LHCN-M2 (cell line): ENCODE measurements at regions not wholly inside any gene's neighbourhood (a gene's known extent, or its start where the extent isn't known, plus 50 kb on each side); places are given as distances from the start of the nearest gene placed in this dataset.

ENCODE experiments used
- DNase-seq: peaks from one replicate; pipeline ENCODE4 v3.0.0-alpha.2; 2012; ENCODE audit warnings: low read depth

GRCh38 chr20:40393197-40394079 lies 295.6 kb downstream of the MAFB start:
- DNase-seq = no peak

DNA sequence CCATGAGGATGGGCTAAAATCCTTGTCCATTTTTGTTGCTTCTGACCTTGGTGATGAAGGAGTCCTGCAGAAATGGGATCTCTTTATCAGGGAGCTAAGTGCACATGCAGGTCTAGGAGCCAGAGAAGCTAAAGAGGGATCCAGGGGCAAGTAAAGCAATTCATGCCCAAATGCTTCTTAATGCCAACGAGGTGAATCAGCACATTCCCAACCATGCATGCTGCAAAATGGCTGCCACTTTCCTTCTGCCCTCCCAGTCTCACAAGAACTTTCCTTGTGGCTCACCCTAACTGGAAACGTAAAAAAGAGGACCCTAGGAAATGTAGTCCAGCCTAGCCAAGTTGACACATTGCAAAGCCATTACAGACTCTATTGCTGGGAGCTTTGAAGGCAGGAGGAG lies 298.4 kb downstream of the MAFB start:
- no peak for DNase-seq

DNA sequence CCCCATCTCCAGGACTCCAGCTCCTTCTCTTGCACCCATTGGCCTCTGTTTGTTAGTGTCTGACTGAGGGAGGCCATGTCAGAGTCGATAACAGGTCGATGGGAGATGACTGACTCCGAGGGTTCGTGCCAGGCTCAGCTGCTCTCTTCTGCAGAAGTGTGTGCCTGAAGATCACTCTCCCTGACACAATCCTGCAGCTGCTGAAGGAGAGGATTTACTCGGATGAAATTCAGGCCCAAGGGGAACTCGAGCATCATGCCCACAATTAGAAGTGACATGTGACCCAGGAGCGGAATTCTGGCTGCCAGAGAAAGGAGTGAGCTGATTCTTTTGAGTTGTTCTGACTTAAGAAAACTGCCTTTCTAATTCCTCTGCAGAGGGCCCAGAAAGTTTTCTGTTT lies 318.2 kb downstream of the MAFB start:
- DNase-seq = no peak

DNA sequence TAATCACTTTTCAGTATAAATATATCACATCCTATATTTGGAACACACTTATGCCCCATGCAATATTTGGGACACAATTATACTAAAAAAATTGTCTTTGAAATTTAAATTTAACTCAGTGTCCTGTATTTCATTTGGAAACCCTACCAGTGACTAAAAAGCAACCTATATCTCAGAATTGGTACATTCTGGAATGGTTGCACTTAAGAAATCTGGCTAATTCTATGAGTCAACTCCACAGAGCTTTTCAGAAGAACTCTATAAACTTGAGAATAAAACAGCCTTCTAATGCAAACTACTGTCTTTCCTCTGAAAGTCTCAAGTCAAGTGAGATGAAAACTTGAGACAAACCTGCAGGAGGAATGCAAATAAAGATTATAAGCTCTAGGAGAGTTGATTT lies 320.2 kb downstream of the MAFB start:
- DNase-seq = no peak

DNA sequence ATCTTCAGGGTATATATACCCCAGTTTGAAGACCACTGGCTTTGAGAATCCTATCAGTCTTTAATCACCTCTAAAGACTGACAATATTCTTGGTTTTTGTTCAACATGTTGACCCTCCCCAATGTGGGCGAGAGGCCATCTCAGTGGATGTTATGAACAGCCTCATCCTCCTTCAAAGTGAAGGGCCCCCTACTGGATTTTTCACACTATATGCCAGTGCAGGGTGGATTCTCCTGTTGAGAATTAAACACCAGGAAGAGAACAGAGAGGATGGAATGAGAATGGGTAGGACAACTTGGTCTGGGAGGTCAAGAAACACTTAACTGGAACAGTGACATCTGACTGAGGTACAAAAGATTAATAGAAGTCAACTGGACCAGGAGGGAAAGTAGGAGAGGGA lies 327.1 kb downstream of the MAFB start:
- no peak for DNase-seq

- DNase-seq = no peak
Observed at GRCh38 chr20:40359131-40359912, 329.7 kb downstream of the MAFB start.

DNA sequence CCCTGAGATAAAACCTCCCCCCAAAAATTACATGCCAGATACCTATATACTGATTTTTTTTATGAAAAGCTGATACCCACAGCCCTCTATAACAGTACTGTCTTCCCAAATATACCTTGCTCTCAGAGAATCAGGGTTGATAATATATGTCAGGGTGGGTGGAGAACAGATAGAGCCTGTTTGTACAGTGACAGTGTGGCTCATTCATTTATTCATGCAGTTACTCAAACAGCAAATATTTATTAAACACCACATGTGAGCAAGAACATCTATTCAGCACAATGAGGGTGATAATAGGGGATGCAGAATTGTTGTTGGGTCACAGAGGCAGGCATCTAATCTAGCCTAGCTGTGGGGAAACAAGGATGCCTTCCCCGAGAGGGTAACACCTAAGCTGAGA lies 334.2 kb downstream of the MAFB start:
- DNase-seq = no peak

- no peak for DNase-seq
Observed at GRCh38 chr20:40343390-40343789, 345.6 kb downstream of the MAFB start.

- no peak for DNase-seq
Observed at GRCh38 chr20:40341561-40341960, 347.5 kb downstream of the MAFB start.

DNA sequence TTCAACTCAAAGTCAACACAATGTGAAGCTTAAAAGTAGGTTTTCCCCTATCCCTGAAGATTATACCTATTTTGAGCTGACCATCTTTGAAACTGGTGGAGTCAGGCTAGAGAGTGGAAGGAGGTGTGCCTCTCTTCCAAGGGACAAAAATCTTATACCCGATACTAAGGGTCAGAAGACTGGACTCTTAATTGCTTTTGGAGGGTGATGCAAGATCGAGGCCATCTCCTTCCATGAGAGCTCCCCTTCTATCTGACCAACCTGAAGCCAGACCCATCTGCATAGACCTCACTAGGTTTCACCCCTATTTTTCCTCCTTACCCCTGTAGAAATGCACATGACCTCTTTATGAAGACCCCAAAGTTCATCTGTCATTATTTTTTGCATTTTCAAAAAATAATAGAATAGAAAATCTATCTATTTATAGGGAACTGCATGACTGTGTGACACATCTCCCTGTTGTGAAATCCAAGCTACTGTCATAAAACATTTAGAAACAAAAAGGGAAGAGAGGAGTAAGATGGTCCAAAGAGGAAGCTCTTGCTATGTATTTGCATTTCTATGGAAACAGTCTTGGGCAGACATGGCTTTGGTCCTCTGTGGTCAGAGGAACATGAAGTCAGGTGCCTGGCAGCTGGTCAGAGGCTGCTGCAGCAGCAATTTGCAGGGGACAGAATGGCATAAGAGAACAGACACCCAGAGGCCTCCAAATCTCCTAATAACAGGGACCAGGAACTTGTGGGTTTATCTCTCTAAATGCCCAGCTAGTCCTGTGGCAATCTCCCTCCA lies 349.2 kb downstream of the MAFB start:
- DNase-seq = no peak

DNA sequence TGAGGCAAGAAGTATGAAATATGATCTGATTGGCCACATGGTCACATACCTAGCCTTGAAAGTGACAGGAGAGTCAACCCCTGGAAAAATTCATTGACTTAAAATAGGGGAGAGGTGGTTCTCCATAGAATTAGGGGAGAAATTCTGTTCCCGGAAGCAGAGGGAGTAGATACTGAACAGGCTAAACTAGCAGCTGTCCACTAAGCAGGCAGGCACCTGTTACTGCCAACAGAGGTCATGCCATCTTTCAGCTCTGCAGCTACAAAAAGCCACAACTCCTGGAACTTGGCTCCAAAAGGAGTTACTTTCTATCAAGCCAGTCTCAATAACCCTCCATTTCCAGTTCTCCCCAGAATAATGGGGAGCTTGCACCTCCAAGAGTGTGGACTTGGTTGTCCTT lies 352.5 kb downstream of the MAFB start:
- no peak for DNase-seq

DNA sequence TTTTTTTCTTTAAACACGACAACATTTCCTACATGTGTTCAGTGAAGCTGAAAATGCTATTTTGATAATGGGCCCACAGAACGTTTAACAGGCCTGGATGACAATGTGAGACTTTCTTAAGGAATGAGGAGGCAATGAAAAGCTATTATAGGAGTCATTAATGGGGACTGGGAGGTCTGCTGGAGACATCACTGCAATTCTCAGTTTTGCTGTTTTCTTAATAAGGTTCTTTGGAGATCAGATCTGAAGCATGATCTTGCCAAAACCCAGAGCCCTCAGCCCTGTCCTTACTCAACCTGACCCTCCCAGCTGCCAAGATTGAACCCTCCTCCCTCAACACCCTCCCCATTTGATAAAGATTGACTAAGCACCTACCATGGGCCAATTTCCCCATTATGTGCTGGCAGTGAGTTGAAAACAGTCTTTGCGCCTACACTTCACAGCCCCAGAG lies 353.1 kb downstream of the MAFB start:
- no peak for DNase-seq

DNA sequence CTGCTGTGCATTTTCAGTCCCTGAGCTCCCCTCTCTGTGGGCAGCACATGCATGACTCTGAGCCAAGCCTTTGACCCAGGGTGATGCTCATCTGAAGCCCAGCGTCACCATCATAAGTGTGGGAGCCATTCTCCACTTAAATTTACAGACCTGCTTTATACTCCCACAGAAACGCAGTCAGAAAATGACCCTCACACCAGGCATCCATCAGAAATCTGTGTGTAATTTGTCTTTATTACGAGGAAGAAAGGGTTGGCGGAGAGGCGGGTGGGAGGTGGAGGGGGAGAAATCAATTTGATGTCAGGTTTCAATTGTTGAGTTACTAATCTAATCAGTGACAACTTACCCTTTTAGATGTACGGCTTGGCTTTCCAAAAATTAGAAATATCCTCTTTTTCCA lies 353.6 kb downstream of the MAFB start:
- DNase-seq = no peak

DNA sequence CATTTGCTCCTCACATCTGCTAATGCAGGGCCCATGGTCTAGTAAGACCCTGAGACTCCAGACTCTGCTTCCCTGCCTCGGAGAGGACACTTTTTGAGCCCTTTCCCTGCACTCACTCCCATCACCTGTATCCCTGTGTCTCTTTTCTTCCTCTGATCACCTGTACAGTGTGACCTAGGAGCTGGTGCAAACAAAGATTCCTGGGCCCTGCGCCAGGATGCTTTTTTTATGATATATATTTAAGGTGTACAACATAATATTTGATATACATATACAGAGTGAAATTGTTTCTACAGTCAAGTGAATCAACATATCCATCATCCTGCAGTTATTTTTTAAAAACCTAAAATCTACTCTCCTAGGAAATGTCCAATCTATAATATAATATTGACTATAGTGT lies 355.4 kb downstream of the MAFB start:
- DNase-seq = no peak

DNA sequence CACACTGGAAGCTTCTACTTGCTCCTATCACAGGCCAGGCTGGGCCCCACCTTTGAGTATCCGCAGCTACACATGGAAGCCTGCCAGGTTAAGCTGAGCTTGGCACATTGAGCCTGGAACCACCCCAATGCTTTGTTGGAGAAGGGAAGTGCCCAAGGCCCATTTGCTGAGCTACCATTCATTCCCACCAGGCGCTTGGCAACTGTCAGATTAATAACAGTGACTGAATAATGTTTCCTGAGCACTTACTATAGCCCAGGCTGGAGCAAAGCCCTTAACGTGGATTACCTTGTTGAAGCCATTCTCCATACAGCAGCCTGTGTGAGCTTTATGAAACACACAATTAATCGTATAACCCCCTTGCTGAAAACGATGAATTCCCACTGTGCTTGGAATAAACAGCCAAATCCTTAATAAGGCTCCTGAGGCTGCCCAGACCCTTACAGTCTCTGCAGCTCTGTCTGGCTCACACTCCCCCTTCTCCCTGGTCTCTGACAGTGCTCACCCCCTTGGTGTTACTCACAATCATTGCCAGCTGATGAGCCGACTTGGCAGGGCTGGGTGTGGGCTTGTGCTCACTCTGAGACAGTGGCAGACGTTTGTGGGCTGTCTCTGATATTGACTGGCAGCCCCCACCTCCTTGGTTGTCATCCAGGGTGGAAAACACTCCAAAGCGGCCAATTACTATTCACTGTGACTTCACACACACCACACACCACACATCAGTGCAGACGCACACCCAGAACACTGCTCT lies 357.1 kb downstream of the MAFB start:
- DNase-seq = no peak

DNA sequence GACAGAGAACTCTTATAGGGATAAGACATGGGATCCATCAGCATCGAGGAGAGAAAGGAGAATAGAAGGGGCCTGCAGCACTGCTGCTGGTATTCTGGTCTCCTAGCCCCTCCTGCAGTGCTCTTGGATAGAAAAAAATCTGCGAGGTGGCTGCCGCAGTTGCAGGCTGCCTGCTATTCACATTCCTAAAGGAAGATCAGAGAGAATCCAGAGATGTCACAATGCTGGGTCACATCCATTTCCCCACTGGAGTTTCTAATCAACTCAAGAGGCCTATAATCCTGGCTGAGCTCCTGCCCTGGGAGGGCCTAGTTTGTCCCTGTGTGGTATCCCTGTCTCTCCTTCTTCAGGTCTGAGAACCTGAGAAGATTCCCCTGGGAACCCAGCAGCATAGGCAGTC lies 357.8 kb downstream of the MAFB start:
- DNase-seq = no peak

DNA sequence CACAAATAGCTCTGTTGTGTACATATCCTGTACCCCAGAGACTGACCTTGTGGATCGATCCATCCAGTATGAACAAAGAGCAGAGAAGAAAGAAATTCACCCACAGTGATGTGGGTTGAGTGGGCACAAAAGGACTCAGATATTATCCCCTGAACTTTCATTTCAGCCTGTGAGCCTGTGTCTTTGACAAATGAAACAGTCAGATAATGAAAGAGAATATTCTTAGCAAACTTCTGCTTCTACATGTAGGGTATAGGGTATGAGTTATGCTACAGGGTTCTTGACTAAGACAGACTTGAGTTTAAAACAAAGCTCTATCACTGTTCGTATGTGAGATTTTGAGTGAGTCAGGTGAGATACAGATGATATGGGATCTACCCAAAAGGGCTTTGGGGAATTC lies 359.7 kb downstream of the MAFB start:
- no peak for DNase-seq

- DNase-seq = no peak
Observed at GRCh38 chr20:40326784-40327183, 362.3 kb downstream of the MAFB start.

DNA sequence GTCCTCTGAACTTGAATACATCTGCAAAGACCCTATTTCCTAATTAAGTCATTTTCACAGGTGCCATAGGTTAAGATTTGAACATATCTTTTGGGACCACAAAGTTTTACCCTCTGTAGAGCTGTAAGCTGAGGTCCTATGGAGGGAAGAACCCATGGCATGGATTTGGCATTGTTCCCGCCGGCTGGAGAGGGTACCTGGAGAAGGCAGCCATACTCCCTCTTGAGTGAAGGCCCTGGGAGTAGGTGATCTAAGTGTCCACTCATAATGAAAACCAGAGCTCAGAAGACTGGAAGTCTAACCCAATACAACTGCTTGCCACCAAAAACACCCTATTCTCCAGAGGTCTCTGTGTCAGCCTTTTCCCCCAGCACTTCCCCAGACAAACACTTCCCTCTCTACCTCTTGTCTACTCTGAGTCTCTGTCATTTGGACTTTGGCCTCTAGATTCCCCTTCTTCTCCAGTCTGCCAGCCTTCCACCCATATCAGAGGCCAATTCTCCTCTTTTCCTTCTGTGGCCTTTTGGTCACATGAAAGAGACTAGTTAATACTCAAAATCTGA lies 363.9 kb downstream of the MAFB start:
- no peak for DNase-seq

DNA sequence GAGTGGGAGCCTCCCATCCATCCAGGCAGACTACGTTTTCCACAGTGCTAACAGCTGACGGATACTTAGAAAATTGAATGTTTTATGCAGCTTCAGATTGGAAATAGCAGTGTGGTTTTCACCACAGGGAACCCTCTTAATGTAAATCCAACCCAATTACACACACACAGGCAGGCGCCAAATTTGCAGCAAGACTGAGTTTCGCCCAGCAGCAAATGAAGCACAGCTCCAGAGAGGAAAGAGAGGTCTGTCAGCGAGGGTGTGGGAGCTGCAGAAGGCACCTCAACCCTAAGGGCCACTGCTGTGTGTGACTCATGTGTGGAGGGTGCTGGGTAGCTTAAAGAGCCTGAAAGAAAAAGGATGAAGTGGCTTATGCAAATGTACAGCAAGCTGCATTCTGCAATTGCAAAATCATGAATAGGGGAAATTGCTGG lies 365.7 kb downstream of the MAFB start:
- no peak for DNase-seq

GRCh38 chr20:40322941-40323340 lies 366.1 kb downstream of the MAFB start:
- DNase-seq = no peak
